ENCODE measurements at regions not wholly inside any gene's neighbourhood (a gene's known extent, or its start where the extent isn't known, plus 50 kb on each side); places are given as distances from the start of the nearest gene placed in this dataset.

GRCh38 chr12:28896421-28896820, 252.7 kb upstream of the FAR2 start:
- no peak for FAIRE-seq
- no peak for TF ChIP-seq CTCF (IDR thresholded peaks at IDR 0.05; ENCODE audit: insufficient read depth, missing control alignments)
- DNase-seq (ENCODE audit: insufficient read length, low spot score), result no peak

- DNase-seq (ENCODE audit: insufficient read length, low spot score) (no peak), FAIRE-seq (no peak)
- TF ChIP-seq CTCF (IDR thresholded peaks at IDR 0.05; ENCODE audit: insufficient read depth, missing control alignments), result no peak
Measured at GRCh38 chr12:28898038-28898437, 251.0 kb upstream of the FAR2 start.

DNA sequence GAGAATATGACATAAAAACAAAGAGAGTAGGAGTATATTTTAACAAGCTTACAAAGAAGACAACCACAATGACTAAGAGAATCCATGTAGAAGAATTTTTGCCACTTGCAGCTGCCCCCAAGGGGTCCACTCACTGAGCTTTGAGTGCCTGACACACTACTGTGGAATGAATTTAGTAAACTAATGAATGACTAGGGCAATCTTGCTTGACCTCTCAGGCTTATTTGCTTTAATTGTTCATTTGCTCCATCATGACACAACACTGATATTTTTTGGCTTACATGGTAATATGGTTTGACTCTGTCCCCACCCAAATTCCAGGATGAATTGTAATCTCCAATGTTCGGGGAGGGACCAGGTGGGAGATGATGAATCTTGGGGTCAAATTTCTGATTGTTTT, 249.1 kb upstream of the FAR2 start:
- no peak for TF ChIP-seq CTCF (IDR thresholded peaks at IDR 0.05; ENCODE audit: insufficient read depth, missing control alignments)
- no peak for FAIRE-seq
- no peak for DNase-seq (ENCODE audit: insufficient read length, low spot score)

DNA sequence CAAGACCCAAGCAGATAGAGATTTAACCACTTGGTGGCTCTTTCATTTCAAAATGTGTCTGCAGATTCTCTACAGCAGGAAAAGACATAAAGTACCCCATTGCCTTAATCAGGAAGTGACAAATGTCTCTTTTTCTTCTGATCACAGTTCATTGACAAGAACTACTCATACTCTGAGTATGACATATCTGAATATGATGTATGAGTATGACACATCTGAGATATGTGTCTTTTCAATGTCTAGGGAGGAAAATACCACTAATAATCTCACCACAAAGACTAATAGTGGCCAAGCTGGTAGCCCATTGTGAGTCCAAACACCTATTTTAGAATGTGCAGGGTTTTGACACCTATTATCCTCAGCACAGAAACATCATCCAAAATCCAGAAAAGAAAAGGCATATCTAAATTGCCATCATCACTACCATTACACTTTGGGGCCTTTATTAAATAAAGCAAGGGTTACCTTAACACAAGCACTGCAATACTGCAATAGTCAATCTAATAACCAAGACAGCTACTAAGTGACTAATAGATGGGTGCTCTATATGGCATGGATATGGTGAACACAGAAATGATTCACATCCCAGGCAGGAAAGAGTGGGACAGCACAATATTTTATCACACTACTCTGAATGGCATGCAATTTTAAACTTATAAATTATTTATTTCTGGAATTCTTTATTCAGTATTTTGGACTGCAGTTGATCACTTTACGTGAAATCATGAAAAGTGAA, 243.7 kb upstream of the FAR2 start:
- FAIRE-seq (no peak), DNase-seq (ENCODE audit: insufficient read length, low spot score) (no peak)
- TF ChIP-seq CTCF (IDR thresholded peaks at IDR 0.05; ENCODE audit: insufficient read depth, missing control alignments), result no peak

- no peak for FAIRE-seq
- no peak for DNase-seq (ENCODE audit: insufficient read length, low spot score)
- no peak for TF ChIP-seq CTCF (IDR thresholded peaks at IDR 0.05; ENCODE audit: insufficient read depth, missing control alignments)
Measured at GRCh38 chr12:28908646-28909045, 240.4 kb upstream of the FAR2 start.

- TF ChIP-seq CTCF (IDR thresholded peaks at IDR 0.05; ENCODE audit: insufficient read depth, missing control alignments), result no peak
- FAIRE-seq (no peak), DNase-seq (ENCODE audit: insufficient read length, low spot score) (no peak)
Measured at GRCh38 chr12:28909291-28909690, 239.8 kb upstream of the FAR2 start.

- FAIRE-seq, result no peak
- no peak for TF ChIP-seq CTCF (IDR thresholded peaks at IDR 0.05; ENCODE audit: insufficient read depth, missing control alignments)
- DNase-seq (ENCODE audit: insufficient read length, low spot score), result no peak
Measured at GRCh38 chr12:28925719-28926376, 223.2 kb upstream of the FAR2 start.
